HG03442 (cell line): ENCODE measurements at regions not wholly inside any gene's neighbourhood (a gene's known extent, or its start where the extent isn't known, plus 50 kb on each side); places are given as distances from the start of the nearest gene placed in this dataset.

Experiments
- ATAC-seq: cut with Tn5 transposase; IDR thresholded peaks from one replicate; pipeline ENCODE4 v1.9.1; 2021; ENCODE audit warnings: mild to moderate bottlenecking, moderate library complexity; ENCODE audit not compliant: unreplicated experiment

DNA sequence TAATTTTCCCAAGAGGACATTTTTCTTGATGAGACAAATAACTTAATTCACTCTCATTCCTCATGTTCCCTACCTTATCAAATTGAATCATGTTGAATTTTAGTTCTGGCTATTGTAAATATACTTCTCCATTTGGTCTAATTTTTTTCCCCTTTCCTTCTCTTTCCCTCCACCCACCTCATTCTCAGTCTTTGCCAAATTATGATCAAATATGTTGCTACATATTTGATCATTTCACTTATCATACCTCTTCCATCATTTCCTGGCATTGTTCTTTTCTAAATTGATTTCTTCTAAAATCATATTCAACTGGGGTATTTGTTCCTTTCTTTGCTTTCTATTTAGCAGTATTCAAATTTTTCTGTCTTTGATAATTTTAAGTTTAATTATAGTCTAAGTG, 52.3 kb downstream of the HDGFL1 start:
- no peak for ATAC-seq

DNA sequence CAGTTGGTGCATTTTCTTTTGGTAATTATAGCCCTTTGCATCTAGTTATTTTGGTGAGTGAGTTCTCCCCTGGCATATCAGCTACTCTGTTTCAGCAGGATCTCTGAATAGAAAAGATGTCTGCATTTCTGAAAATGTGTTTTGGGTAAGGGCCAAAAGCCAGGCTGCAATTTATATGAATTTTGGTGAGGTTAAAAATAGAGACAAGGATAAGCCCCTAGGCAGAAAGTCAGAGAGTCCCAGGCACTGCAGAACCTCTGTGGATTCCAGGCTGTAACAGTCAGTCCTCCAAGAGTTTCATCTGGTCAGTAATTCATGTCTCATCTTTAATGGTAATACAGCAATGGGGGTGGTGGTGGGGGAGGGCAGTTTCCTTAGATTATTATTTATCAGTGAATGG, 53.0 kb downstream of the HDGFL1 start:
- no peak for ATAC-seq

DNA sequence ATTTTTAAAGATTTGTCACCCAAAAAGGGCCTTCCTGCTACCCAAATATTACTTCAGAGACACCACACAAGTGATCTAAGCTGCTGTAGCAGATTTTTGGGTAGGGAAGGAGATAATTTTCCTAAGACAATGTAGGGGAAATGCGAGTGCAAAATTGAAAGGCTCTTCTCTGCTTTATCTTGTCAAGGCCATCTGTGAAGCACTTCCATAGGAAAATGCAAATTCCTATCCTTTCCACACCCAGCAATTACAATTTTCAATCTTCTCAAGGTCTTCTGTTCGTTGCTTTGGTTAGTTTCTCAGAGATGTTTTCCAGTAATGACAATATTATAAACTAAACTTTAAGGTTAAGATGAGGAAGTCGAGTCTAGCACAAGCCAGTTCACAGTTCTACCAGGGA, 53.4 kb downstream of the HDGFL1 start:
- ATAC-seq = no peak

DNA sequence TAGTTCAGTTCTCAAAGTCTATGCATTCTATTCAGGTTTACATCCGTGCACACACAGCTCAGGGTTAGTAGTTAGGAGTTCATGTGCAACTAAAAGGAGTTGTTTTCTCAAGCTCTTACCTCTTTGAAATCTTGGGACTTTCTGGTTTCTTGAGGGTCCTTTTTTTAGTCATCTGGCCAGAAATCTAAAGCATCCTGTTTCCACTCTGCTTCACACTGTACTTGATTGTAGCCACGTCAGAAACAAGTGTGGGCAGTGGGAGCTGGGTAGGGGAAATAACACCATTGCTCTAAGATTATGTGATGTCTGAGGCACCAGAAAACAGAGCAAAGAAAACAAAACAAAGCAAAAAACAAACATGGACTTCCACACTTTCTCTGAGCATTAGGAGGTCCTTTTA, 58.3 kb downstream of the HDGFL1 start:
- no peak for ATAC-seq

DNA sequence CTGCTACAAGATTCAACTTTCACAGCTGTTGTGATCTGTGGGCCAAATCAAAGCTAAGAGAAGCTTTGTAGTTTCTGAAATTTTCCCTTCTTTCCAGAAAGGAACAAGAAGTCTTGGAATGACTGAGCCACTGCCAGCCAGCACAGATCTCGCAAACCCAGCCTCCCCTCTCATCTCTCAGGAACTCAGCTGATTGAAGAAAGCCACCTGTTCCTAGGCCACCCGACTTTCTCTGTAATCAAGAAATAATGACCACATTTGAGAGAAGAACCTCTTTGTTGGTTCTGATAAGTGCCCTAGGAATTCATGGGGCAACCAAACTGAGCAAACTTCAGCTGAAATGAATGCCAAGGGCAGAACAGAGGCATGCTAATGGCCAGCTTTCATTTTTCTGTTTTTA, 61.7 kb downstream of the HDGFL1 start:
- no peak for ATAC-seq

DNA sequence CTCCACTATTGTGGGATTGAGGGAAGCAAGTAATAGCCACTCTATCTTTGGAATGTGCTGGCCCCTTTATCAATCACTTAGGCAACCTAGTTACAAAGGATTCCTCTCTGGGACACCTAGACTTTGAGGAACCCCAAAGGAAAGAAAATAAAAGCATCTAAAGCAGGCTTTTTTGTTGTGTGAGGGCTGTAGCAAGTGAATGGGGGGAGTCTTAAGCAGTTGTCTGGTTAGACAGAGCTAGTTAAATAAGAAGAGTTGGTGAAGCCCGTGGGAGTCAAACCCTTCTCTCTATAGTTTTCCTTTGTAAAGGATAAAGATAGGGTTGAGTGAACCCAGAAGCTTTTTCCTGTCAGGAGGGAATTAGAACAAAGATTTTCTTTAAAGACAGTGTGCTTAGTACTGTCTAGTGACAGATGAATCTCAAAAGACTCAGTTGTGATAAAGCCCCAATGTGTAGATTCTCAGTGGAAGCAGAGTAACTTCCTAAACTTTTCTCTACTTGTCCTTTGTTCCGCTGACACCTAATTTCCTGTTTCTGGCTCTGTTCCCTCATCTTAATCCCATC, 63.3 kb downstream of the HDGFL1 start:
- no peak for ATAC-seq

DNA sequence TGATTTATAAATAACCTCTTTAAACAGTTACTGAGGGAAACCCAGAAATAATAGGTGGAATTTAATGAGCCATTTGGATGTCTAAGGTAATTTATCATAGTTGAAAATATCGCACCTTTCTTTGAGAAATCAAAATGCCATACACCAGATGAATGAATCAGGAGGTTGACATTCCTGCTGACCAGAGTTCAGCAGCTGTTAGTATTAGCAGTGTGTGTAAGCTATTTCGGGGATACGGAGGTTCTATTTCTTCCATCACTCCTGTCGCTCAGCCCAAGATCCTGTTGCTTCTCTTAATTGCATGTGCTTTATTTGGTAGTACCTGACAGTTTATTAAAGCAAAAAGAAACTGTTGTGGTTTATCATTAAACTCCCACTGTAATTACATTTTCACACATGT, 67.1 kb downstream of the HDGFL1 start:
- no peak for ATAC-seq

DNA sequence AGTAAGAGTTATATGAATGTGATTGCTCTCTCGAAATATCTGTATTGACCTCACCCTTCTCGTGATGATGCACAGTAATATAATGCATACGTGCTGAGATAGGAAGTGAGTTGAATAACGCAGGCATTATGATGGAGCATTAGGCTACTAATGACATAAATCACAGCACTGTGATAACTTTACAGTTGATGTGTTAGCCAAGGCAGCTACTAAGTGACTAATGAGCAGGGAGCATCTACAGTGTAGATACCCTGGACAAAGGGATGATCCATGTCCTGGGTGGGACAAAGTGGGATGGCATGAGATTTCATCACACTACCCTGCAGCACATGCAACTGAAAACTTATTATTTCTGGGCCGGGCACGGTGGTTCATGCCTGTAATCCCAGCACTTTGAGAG, 68.4 kb downstream of the HDGFL1 start:
- ATAC-seq = no peak

DNA sequence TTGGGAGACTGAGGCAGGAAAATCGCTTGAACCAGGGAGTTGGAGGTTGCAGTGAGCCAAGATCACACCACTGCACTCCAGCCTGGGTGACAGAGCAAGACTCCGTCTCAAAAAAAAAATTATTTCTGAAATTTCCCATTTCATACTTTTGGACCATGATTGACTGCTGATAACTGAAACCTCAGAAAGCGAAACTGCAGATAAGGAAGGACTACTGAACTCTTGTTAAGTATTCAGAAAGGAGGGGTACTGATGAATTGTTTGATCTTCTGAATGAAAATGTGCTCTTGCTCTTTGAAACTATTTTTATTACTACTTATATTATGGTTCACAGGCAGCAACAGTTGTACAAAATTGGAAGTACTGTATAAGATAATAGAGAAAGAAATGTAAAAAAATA, 69.0 kb downstream of the HDGFL1 start:
- no peak for ATAC-seq

DNA sequence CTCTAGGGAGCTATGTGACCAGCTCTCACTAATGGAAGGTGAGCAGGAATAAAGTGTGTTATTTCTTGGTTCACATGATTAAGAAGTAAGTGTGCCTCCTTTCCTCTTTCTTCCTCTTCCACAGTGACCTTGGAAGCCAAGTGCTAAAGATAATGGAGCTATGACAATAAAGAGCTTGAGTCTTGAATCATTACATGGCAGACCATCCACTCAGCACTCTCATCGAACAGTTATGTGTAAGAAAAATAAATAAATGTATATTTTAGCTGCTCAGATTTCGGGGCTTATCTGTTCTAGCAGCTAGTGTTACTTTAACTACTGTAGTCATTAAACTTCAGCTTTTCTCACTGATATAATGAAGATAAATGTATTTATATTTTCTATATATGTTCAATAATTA, 72.9 kb downstream of the HDGFL1 start:
- ATAC-seq = no peak

DNA sequence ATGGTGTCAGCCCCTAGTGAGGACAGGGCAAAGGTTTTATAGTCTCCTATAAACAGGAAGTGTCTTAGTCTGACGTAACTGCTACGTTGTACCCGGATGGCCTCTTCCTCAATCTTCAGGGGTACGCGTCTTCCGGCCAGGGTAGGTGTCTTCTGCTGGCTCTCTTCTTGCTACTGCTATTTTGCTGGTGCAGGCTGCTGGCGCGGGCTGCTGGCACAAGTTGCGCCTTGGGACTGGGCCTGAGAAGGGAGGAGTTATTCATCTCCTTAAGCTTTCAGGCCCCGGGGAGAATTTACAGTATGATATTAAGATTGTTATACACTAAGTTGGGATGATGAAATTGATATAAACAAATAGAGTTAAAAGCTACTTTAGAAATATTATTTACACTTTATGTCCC, 74.4 kb downstream of the HDGFL1 start:
- no peak for ATAC-seq

DNA sequence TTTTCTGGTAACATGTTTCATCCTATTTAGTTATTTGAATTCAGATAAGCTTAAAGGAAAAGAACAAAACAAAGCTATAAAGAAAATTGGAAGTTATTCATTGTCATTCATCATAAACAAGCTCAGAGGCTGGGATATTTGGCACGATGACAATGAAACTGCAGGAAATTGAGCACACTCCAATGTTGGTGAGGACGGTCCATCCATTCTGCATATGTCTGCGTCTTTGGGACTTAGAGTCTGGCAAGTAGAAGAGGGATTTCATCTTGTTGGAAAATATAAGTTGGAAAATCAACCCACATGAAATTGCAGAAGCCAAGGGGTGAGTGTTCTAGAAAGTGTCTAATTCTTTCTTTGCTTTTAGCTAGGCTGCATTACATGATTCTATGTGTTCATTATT, 78.4 kb downstream of the HDGFL1 start:
- ATAC-seq = no peak

DNA sequence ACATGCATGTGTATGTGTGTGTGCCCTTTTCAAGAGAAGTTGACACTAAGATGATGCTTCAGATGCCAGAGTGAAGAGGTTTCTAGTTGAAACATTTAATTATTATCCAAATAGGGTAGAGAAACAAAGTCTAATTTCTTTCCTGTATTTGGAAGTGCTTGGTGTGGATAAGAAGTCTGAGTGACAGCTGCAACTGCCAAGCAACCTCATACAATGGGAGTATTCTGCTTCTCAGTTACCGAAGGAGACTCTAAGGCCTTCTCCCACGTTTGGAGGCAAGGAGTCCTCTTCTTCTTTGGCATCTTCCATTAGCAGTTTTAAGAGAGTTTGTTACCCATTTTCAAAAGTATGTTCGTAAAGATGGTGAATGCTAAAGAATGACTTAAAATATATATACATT, 82.4 kb downstream of the HDGFL1 start:
- no peak for ATAC-seq

DNA sequence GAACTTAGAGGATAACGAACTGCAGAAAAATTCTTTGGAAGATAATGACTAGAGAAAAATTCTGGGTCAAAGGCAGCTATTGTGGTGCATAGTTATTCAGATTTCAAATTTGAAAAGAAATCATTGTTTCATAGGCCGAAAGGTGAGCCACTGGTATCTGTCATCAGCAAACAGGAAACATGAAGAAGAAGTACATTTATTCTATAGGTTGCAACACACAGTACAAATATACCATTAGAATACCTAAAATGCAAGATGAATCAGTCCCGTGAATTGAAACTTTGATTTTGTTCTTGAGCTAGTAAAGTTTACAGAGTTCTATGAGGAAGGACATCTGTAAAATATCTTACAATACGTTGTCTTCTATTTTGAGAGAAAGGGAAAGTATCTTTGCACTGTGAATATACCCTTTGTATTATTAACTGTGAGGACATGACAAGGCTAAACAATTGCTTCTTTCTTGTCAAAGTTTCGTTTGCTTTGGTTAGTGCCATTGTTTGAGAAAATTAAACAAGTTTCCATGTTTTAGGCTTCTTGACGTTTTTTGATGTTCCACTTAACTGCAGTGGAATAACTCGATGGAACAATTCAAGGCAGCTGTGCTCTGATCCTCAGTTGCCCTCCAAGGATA, 84.7 kb downstream of the HDGFL1 start:
- ATAC-seq = no peak

DNA sequence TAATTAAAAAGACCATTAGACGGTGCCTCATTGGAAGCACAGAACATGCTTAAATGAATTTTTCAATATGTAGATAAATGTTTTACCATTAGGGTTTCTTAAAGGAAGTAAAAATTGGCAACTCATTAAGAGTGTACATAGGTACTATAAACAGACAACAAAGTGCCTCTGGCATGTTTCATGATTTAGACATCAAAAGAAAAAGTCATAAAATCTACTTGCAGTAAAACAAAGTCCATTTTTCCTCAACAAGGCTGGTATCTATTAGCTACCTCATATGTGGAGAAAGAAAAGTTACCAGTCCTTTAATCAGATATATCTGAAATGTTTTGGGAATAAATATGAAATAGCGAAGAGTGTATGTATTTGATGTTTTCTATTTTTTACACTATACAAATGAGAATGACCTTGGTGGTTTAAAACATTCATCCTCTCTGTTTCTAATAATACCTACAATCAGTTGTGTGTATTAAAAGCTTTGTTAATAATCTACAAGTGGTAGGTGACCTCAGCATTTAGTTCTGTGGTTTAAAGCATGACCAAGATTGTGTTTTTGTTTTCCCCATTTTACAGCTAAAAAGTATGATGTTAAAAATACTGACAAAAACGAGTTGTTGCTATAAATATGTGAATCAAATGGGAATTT, 87.5 kb downstream of the HDGFL1 start:
- no peak for ATAC-seq

DNA sequence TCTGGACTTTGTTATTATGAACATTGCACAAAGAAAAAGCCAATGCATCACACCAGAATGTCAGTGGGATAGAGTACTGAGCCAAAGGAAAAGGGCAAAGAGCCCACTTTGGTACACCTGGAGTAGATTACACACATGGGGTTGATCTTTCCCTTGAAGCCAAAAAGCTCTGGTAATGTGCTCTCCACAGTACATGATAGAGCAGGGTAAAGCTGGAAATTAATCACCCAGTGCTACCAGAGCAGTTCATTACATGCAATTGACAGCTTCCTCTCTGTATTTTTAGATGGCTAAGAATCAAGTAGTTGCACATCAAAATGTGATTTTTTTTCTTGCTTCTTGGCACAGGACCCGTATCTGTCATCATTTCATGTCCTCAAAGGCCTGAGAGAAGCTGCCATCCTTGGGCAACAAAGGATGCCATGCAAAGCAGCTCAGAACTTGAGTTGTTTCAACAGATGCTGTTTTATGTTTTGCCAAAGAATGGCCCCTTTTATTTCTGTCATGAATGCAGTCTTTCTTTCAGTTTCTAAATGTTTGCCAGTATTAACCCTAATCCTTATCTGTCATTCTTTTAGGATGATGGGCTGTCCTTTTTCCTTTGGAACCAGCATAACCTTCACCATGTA, 88.1 kb downstream of the HDGFL1 start:
- ATAC-seq = no peak

DNA sequence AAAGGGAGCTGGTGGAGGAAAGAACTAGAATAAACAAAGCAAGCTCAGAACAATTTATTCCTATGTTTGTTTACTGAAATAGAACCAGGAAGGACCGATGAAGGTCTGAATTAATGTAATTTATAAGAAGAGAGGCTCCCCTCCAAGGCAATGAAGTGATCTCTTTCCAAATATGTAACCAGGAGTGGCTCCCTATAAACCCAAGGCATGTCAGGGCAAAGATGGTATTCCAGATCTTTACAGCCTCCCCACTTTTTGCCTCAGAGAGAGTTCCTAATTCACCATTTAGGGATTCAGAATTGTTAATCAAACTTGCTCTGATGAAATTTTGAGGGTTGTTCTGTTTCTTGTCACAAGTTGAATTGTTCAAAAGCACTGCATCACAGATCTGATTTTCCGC, 88.8 kb downstream of the HDGFL1 start:
- ATAC-seq = no peak

DNA sequence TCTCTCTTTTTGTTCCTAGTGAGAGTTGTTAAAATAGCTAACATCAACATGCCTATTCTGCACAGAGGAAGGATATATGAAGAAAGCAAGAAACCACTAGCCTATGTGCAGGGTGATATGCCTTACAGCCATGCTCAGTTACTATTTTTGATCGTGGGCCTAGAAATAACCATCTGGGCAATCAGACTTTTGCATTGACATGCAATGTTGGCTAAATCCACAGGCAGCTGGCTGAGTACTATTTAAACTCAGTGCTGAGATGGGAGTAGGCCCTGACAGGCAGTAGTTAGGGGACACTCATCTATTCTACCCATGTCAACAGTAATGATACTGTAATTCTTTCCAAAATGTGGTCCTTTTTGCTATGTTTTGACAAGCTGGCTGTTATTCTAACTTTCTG, 89.6 kb downstream of the HDGFL1 start:
- ATAC-seq = no peak

DNA sequence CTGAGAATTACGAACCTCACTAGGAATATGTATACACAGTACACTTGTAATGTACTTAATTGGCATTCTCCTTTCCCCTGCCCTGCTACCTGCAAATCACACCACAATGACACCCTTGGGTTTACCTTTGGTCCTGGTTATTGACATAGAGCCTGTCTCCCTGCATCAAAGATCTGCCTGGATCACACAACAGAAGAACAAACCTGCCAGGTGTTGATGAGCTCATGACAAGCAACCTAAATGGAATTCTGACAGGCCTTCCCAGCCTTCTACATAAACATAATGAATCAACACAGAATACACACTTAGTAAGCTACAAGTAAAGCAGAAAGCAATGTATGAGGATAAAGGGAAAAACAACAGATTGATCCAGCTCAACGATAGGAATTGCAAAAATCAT, 95.6 kb downstream of the HDGFL1 start:
- no peak for ATAC-seq

DNA sequence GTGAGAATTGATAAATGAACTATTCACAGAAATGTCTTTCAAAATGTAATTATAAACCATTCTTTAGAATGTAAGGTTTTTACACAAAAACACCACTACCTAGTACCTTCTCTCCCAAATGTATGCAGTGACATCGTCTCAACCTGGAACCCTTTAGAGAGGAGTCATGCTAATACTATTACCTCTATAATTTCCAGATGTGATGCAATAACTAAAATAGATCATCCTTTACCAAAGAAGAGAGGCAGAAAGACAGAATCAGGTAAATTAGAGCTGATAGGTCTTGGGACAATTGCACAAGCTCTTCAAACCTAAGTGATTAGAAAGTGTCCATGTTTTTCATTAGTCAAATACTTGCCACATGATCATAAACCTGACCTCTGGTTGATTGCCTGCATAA, 96.7 kb downstream of the HDGFL1 start:
- no peak for ATAC-seq

DNA sequence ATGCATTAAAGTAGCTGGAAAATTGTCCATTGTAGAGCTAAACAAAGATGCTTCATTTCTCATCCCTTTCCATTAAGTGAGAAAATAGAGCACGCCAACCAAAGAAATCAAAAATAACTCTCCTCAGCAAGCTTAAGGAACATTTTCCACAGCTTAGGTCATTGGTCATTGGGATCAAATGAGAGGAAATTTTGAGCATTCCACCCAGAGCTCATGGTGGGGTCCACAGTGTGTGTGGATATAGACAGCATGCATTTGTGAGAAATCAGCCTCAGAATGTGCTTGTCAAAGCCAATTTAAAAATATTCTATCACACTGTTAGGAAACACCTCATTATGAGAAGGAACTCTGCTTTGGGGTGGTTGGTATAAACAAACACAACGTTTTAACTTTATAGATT, 97.2 kb downstream of the HDGFL1 start:
- ATAC-seq = no peak

DNA sequence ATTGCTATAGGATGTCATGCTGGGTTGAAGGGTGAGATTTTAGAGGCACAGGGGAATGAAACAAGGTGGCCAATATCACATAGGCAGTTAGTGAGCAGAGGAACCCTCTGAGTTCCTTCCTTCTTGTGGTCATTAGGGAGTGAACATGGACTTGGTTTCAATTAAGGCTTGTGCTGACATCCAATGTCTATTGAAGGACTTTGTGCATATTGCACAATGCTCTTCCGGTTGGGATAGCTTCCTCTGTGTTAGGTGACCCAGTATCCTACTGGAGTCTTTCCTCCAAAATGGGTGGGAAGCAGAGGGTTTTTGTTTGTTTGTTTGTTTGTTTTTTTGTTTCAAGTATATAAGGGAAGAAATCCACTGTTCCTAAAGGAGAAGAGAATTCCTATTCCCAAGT, 98.5 kb downstream of the HDGFL1 start:
- ATAC-seq = no peak
